IMR-90 (cell line): ENCODE measurements at regions not wholly inside any gene's neighbourhood (a gene's known extent, or its start where the extent isn't known, plus 50 kb on each side); places are given as distances from the start of the nearest gene placed in this dataset.

ENCODE experiments used
- ATAC-seq: fragments of 200-7000 bp; cut with Tn5 transposase; 2 replicates; pipeline ENCODE4 v1.9.1; 2020; ENCODE audit warnings: low read depth, mild to moderate bottlenecking, moderate library complexity
- BruUV-seq: library from RNA; stranded (reverse); fragments of 400-500 nt; replicated peaks from 2 replicates; lab custom pipeline; 2021; lab: Mats Ljungman, UMichigan
- CTCF ChIA-PET: fragments of 300-600 bp; formaldehyde crosslinking; extraction: SDS; loops from one replicate; lab custom pipeline; 2021; ENCODE audit warnings: antibody characterized with exemption; lab: Yijun Ruan, JAX
- POLR2A ChIA-PET: fragments of 300-600 bp; sonication (Branson Sonifier 250); formaldehyde crosslinking; loops from one replicate; lab custom pipeline; 2022; ENCODE audit warnings: antibody characterized with exemption; ENCODE audit not compliant: unreplicated experiment; lab: Charles Lee
- DNase-seq: peaks from one replicate; pipeline ENCODE4 v3.0.0; 2013
- H2AFZ ChIP-seq: replicated peaks from 2 replicates; pipeline ENCODE3; 2013; ENCODE audit warnings: low read length, mild to moderate bottlenecking; ENCODE audit not compliant: poor library complexity
- H2AK5ac ChIP-seq: 2 replicates; pipeline ENCODE4 v1.6.1; 2013; ENCODE audit warnings: low read depth, low read length, inconsistent platforms
- H2AK9ac ChIP-seq: replicated peaks from 2 replicates; pipeline ENCODE3; 2013; ENCODE audit warnings: mild to moderate bottlenecking, low read depth, low read length, moderate library complexity; ENCODE audit not compliant: poor library complexity
- H2BK120ac ChIP-seq: 2 replicates; pipeline ENCODE4 v1.6.1; 2013; ENCODE audit warnings: low read depth, low read length, inconsistent platforms
- H2BK15ac ChIP-seq: 3 replicates; pipeline ENCODE4 v1.6.1; 2013; ENCODE audit warnings: low read depth, low read length, inconsistent platforms
- H2BK20ac ChIP-seq: 2 replicates; pipeline ENCODE4 v1.6.1; 2013; ENCODE audit warnings: low read depth, mild to moderate bottlenecking, inconsistent platforms, low read length, moderate library complexity
- H2BK5ac ChIP-seq: 2 replicates; pipeline ENCODE4 v1.6.1; 2013; ENCODE audit warnings: mild to moderate bottlenecking, low read depth, low read length, inconsistent platforms; ENCODE audit not compliant: poor library complexity, severe bottlenecking
- H3K14ac ChIP-seq: replicated peaks from 2 replicates; pipeline ENCODE4 v1.6.1; 2013; ENCODE audit warnings: low read depth, low read length, inconsistent platforms
- H3K18ac ChIP-seq: 2 replicates; pipeline ENCODE4 v1.6.1; 2013; ENCODE audit warnings: low read depth, low read length, control low read depth
- H3K23ac ChIP-seq: 2 replicates; pipeline ENCODE4 v1.6.1; 2013; ENCODE audit warnings: low read depth, low read length, inconsistent platforms
- H3K27ac ChIP-seq: 2 replicates; pipeline ENCODE4 v1.5.1; 2013; ENCODE audit warnings: mild to moderate bottlenecking, control low read depth, low read length; ENCODE audit not compliant: insufficient read depth
- H3K27me3 ChIP-seq: 2 replicates; pipeline ENCODE4 v1.6.1; 2013; ENCODE audit warnings: low read length; ENCODE audit not compliant: control insufficient read depth, insufficient read depth
- H3K36me3 ChIP-seq: 2 replicates; pipeline ENCODE4 v1.6.1; 2013; ENCODE audit warnings: low read length, mixed read lengths; ENCODE audit not compliant: control insufficient read depth, insufficient read depth
- H3K4ac ChIP-seq: 2 replicates; pipeline ENCODE4 v1.6.1; 2013; ENCODE audit warnings: low read depth, low read length, inconsistent platforms
- H3K4me1 ChIP-seq: 2 replicates; pipeline ENCODE4 v1.6.1; 2013; ENCODE audit warnings: low read length, mixed read lengths; ENCODE audit not compliant: control insufficient read depth, insufficient read depth
- H3K4me2 ChIP-seq: 2 replicates; pipeline ENCODE4 v1.6.1; 2013; ENCODE audit warnings: low read depth, mild to moderate bottlenecking, control low read depth, low read length, moderate library complexity
- H3K4me3 ChIP-seq: 2 replicates; pipeline ENCODE4 v1.5.1; 2013; ENCODE audit warnings: low read depth, mild to moderate bottlenecking, control low read depth, low read length, moderate library complexity; ENCODE audit not compliant: insufficient read depth
- H3K56ac ChIP-seq: 2 replicates; pipeline ENCODE4 v1.6.1; 2013; ENCODE audit warnings: low read length, inconsistent platforms; ENCODE audit not compliant: insufficient read depth; ENCODE audit errors: extremely low read depth
- H3K79me1 ChIP-seq, 2 experiments: 2 replicates each; pipeline ENCODE4 v1.6.1; 2013; ENCODE audit warnings: low read length in 2 of 2, inconsistent platforms in 1 of 2, low read depth in 1 of 2
- H3K9ac ChIP-seq: 2 replicates; pipeline ENCODE4 v1.6.1; 2013; ENCODE audit warnings: low read depth, low read length, control low read depth
- H3K9me1 ChIP-seq: 2 replicates; pipeline ENCODE4 v1.6.1; 2013; ENCODE audit warnings: low read length, inconsistent platforms; ENCODE audit not compliant: insufficient read depth
- H3K9me3 ChIP-seq: 2 replicates; pipeline ENCODE4 v1.6.1; 2013; ENCODE audit warnings: low read length; ENCODE audit not compliant: control insufficient read depth, insufficient read depth
- H4K20me1 ChIP-seq: 2 replicates; pipeline ENCODE4 v1.6.1; 2013; ENCODE audit warnings: low read length, inconsistent platforms; ENCODE audit not compliant: insufficient read depth
- H4K5ac ChIP-seq: 2 replicates; pipeline ENCODE4 v1.6.1; 2013; ENCODE audit warnings: mild to moderate bottlenecking, low read depth, low read length, control low read depth
- H4K8ac ChIP-seq, 2 experiments: 2 replicates each; pipeline ENCODE4 v1.6.1; 2013; ENCODE audit warnings: low read depth in 2 of 2, low read length in 2 of 2, control low read depth in 1 of 2, inconsistent platforms in 1 of 2
- H4K91ac ChIP-seq: 2 replicates; pipeline ENCODE4 v1.6.1; 2013; ENCODE audit warnings: low read depth, low read length, inconsistent platforms; ENCODE audit not compliant: insufficient read depth
- MAFK ChIP-seq: IDR thresholded peaks from 2 replicates; pipeline ENCODE4 v1.6.1; 2012; ENCODE audit warnings: low read depth, low read length, improper control_type of control experiment
- MXI1 ChIP-seq: IDR thresholded peaks from 2 replicates; pipeline ENCODE4 v1.6.1; 2012; ENCODE audit warnings: low read depth, mild to moderate bottlenecking, low read length, moderate library complexity, borderline replicate concordance
- RCOR1 ChIP-seq: IDR thresholded peaks from 2 replicates; pipeline ENCODE4 v1.6.1; 2012; ENCODE audit warnings: mild to moderate bottlenecking, low read length, improper control_type of control experiment; ENCODE audit not compliant: insufficient replicate concordance
- WGBS, 2 experiments: methylation state at CpG; one replicate each; pipeline versions ENCODE4 v1.1.5 to v1.1.7; 2013; ENCODE audit warnings: missing lambda C conversion rate in 2 of 2; ENCODE audit not compliant: insufficient read length in 1 of 2; ENCODE audit errors: extremely low coverage in 2 of 2; 5-methylcytosine and 5-hydroxymethylcytosine counted together
- dilution Hi-C: fragments of 300-500 bp; cut with HindIII; formaldehyde crosslinking; loops from one replicate; pipeline ENCODE4 v1.14.3; 2018; ENCODE audit warnings: low sequenced_read_pairs; ENCODE audit not compliant: unreplicated experiment
- in situ Hi-C: fragments of 300-500 bp; cut with MboI; formaldehyde crosslinking; loops from 3 replicates; pipeline ENCODE4 v1.14.3; 2019; ENCODE audit warnings: low sequenced_read_pairs, inconsistent platforms, mixed read lengths
- intact Hi-C: fragments of 100-400 bp; cut with micrococcal nuclease; formaldehyde crosslinking; loops from 2 replicates; pipeline ENCODE4 v1.10.0; 2022

- no peak for TF ChIP-seq MAFK
- no peak for TF ChIP-seq RCOR1
- TF ChIP-seq MXI1 = no peak
- Histone ChIP-seq H3K27me3 (no peaks in the 10 kb centered on the region), H2BK120ac (no peak overlapping the region), H4K8ac (no peak overlapping the region), H3K4ac (no peak overlapping the region), H2AK5ac (no peak overlapping the region), H3K4me2 (no peak overlapping the region), H2AFZ (no peak overlapping the region), H4K91ac (no peak overlapping the region), H4K20me1 (no peaks in the 10 kb centered on the region), H3K4me3 (no peak overlapping the region), H2AK9ac (no peak overlapping the region), H3K14ac (no peak overlapping the region), H3K27ac (no peak overlapping the region), H3K36me3 (no peaks in the 10 kb centered on the region), H4K5ac (no peak overlapping the region), H3K9me1 (no peaks in the 10 kb centered on the region), H3K4me1 (no peaks in the 10 kb centered on the region), H2BK20ac (no peak overlapping the region), H3K18ac (no peak overlapping the region), H3K23ac (no peak overlapping the region), H3K79me1 (no peaks in the 10 kb centered on the region), H2BK15ac (no peak overlapping the region), H3K9ac (no peak overlapping the region), H3K9me3 (peaks cover 4% of the 10 kb centered on the region), H2BK5ac (no peak overlapping the region), H3K56ac (no peak overlapping the region)
- intact Hi-C loops (no loop called here), in situ Hi-C loops (no loop called here), dilution Hi-C loops (no loop called here)
- DNase-seq (no peak), ATAC-seq (no peak)
- POLR2A ChIA-PET = no interaction called here
- no TSS peak for BruUV-seq
- CTCF ChIA-PET = no interaction called here
- 41% methylated on average over 2 of the region's 8 CpGs; no CpG with 5 or more reads in 1 of the 2 experiments for WGBS, 2 experiments
Measured at GRCh38 chr4:171602638-171603355, 210.4 kb upstream of the GALNTL6 start.
